H1 (cell line): ENCODE measurements at regions not wholly inside any gene's neighbourhood (a gene's known extent, or its start where the extent isn't known, plus 50 kb on each side); places are given as distances from the start of the nearest gene placed in this dataset.

Experiments used
- CTCF ChIA-PET: fragments of 300-600 bp; sonication (Branson Sonifier 250); formaldehyde crosslinking; loops from one replicate; lab custom pipeline; 2021; ENCODE audit not compliant: partially characterized antibody; lab: Charles Lee
- POLR2A ChIA-PET: fragments of 300-600 bp; sonication (Branson Sonifier 250); formaldehyde crosslinking; loops from one replicate; lab custom pipeline; 2021; ENCODE audit warnings: inconsistent platforms; ENCODE audit not compliant: partially characterized antibody; lab: Charles Lee
- DNase-seq, 2 experiments: peaks; one replicate each; pipeline versions ENCODE4 v3.0.0 to v3.0.0-alpha.2; 2010 to 2022; ENCODE audit warnings: low spot score in 2 of 2, low read depth in 1 of 2, mixed read lengths in 1 of 2
- FAIRE-seq: peaks from 2 replicates; lab custom pipeline; 2011; peaks lifted over from hg19 to GRCh38; lab: Jason Lieb, UNC
- H2AFZ ChIP-seq: 2 replicates; pipeline ENCODE4 v1.8.1; 2012; ENCODE audit warnings: low read length, inconsistent platforms
- H2AK5ac ChIP-seq: 2 replicates; pipeline ENCODE4 v1.6.1; 2013; ENCODE audit warnings: low read depth, low read length
- H2BK120ac ChIP-seq: replicated peaks from 2 replicates; pipeline ENCODE3; 2013; ENCODE audit warnings: low read depth, low read length, inconsistent platforms
- H2BK12ac ChIP-seq: 2 replicates; pipeline ENCODE4 v1.6.1; 2013; ENCODE audit warnings: low read depth, low read length
- H2BK15ac ChIP-seq: 2 replicates; pipeline ENCODE4 v1.6.1; 2013; ENCODE audit warnings: low read length
- H2BK20ac ChIP-seq: 2 replicates; pipeline ENCODE4 v1.6.1; 2013; ENCODE audit warnings: low read length
- H2BK5ac ChIP-seq: 2 replicates; pipeline ENCODE4 v1.6.1; 2013; ENCODE audit warnings: low read depth, low read length
- H3K14ac ChIP-seq: 2 replicates; pipeline ENCODE4 v1.6.1; 2013; ENCODE audit warnings: inconsistent platforms; ENCODE audit not compliant: insufficient read length
- H3K18ac ChIP-seq: 2 replicates; pipeline ENCODE4 v1.6.1; 2013; ENCODE audit warnings: low read length; ENCODE audit errors: extremely low read depth
- H3K23ac ChIP-seq: 2 replicates; pipeline ENCODE4 v1.6.1; 2013; ENCODE audit warnings: inconsistent platforms; ENCODE audit not compliant: insufficient read length
- H3K23me2 ChIP-seq: 2 replicates; pipeline ENCODE4 v1.6.1; 2013; ENCODE audit warnings: low read depth, low read length
- H3K27ac ChIP-seq: 2 replicates; pipeline ENCODE4 v1.6.1; 2011; ENCODE audit warnings: low read depth, low read length, inconsistent platforms
- H3K27me3 ChIP-seq, 4 experiments: replicated peaks in 1 of 4; 1 replicate in 1 of 4; 2 replicates in 3 of 4; pipeline versions ENCODE4 v1.6.1 to v1.8.1; 2011 to 2013; ENCODE audit warnings: low read length in 3 of 4, mild to moderate bottlenecking in 3 of 4, inconsistent platforms in 2 of 4, mixed read lengths in 2 of 4, moderate library complexity in 1 of 4; ENCODE audit not compliant: control insufficient read depth in 3 of 4, insufficient read depth in 3 of 4; ENCODE audit errors: extremely low read depth in 1 of 4
- H3K36me3 ChIP-seq, 4 experiments: 2 replicates each; pipeline versions ENCODE4 v1.6.1 to v1.8.1; 2011 to 2013; ENCODE audit warnings: mild to moderate bottlenecking in 4 of 4, low read length in 3 of 4, moderate library complexity in 2 of 4, control low read depth in 1 of 4, inconsistent platforms in 1 of 4; ENCODE audit not compliant: insufficient read depth in 4 of 4, control insufficient read depth in 2 of 4
- H3K4ac ChIP-seq: replicated peaks from 2 replicates; pipeline ENCODE3; 2013; ENCODE audit warnings: low read length, low read depth, mixed read lengths, inconsistent platforms; ENCODE audit not compliant: insufficient read length
- H3K4me1 ChIP-seq, 4 experiments: replicated peaks in 1 of 4; 1 replicate in 1 of 4; 2 replicates in 3 of 4; pipeline versions ENCODE4 v1.6.1 to v1.8.1; 2011 to 2013; ENCODE audit warnings: low read length in 3 of 4, inconsistent platforms in 2 of 4, mixed read lengths in 1 of 4; ENCODE audit not compliant: insufficient read depth in 4 of 4, control insufficient read depth in 3 of 4
- H3K4me2 ChIP-seq, 2 experiments: 2 replicates each; pipeline versions ENCODE4 v1.6.1 to v1.8.1; 2011 to 2013; ENCODE audit warnings: low read depth in 2 of 2, low read length in 2 of 2, control low read depth in 1 of 2, inconsistent platforms in 1 of 2, mild to moderate bottlenecking in 1 of 2; ENCODE audit not compliant: insufficient read depth in 1 of 2
- H3K4me3 ChIP-seq, 4 experiments: fragments of 200-600, 300-600 bp in 1 of 4; sonication (generic), shearing (Covaris generic), sonication (Bioruptor Twin) in 1 of 4; 2 replicates each; pipeline versions ENCODE4 v1.5.1 to v1.8.1; 2011 to 2016; ENCODE audit warnings: low read length in 4 of 4, low read depth in 3 of 4, control low read depth in 2 of 4, inconsistent platforms in 2 of 4, mild to moderate bottlenecking in 2 of 4, mixed read lengths in 1 of 4, moderate library complexity in 1 of 4; ENCODE audit not compliant: insufficient read depth in 2 of 4; ENCODE audit errors: extremely low read depth in 1 of 4
- H3K56ac ChIP-seq: replicated peaks from 2 replicates; pipeline ENCODE3; 2013; ENCODE audit warnings: low read depth, mild to moderate bottlenecking, mixed read lengths, low read length, inconsistent platforms; ENCODE audit not compliant: insufficient read length
- H3K79me1 ChIP-seq: 2 replicates; pipeline ENCODE4 v1.6.1; 2013; ENCODE audit warnings: low read depth, low read length, control low read depth
- H3K79me2 ChIP-seq, 2 experiments: 2 replicates each; pipeline versions ENCODE4 v1.6.1 to v1.8.1; 2012 to 2013; ENCODE audit warnings: low read length in 2 of 2, mild to moderate bottlenecking in 2 of 2, inconsistent platforms in 1 of 2; ENCODE audit not compliant: insufficient read depth in 2 of 2, control insufficient read depth in 1 of 2
- H3K9ac ChIP-seq, 4 experiments: replicated peaks in 1 of 4; 1 replicate in 1 of 4; 2 replicates in 3 of 4; pipeline versions ENCODE4 v1.6.1 to v1.8.1; 2011 to 2013; ENCODE audit warnings: low read depth in 3 of 4, low read length in 3 of 4, control low read depth in 2 of 4, mild to moderate bottlenecking in 2 of 4, moderate library complexity in 2 of 4, inconsistent platforms in 1 of 4; ENCODE audit errors: extremely low read depth in 1 of 4
- H3K9me3 ChIP-seq, 2 experiments: 2 replicates each; pipeline versions ENCODE4 v1.6.1 to v1.8.1; 2012 to 2013; ENCODE audit warnings: mild to moderate bottlenecking in 2 of 2, moderate library complexity in 2 of 2, control low read depth in 1 of 2, inconsistent platforms in 1 of 2, low read depth in 1 of 2, low read length in 1 of 2, mixed read lengths in 1 of 2; ENCODE audit not compliant: insufficient read depth in 2 of 2
- H4K20me1 ChIP-seq, 2 experiments: replicated peaks in 1 of 2; 2 replicates each; pipeline versions ENCODE3 to v1.8.1; 2011 to 2013; ENCODE audit warnings: inconsistent platforms in 2 of 2, low read length in 2 of 2, mild to moderate bottlenecking in 1 of 2; ENCODE audit not compliant: insufficient read depth in 2 of 2, control insufficient read depth in 1 of 2
- H4K5ac ChIP-seq: 2 replicates; pipeline ENCODE4 v1.6.1; 2013; ENCODE audit warnings: low read length, low read depth, mixed read lengths, inconsistent platforms; ENCODE audit not compliant: insufficient read length
- H4K8ac ChIP-seq: 2 replicates; pipeline ENCODE4 v1.8.0; 2013; ENCODE audit warnings: mild to moderate bottlenecking, moderate library complexity, low read length, inconsistent platforms; ENCODE audit not compliant: insufficient read depth; ENCODE audit errors: extremely low read depth
- H4K91ac ChIP-seq: replicated peaks from 2 replicates; pipeline ENCODE3; 2013; ENCODE audit warnings: low read length, mixed read lengths, inconsistent platforms; ENCODE audit not compliant: insufficient read length
- CTBP2 ChIP-seq: IDR thresholded peaks from 2 replicates; pipeline ENCODE4 v1.7.0; 2011; ENCODE audit warnings: borderline replicate concordance, mild to moderate bottlenecking, moderate library complexity, mixed read lengths, low read length; ENCODE audit not compliant: insufficient read depth, insufficient read length
- GTF2F1 ChIP-seq: IDR thresholded peaks from 2 replicates; pipeline ENCODE4 v1.6.1; 2012; ENCODE audit warnings: low read depth, low read length, improper control_type of control experiment, borderline replicate concordance
- MAFK ChIP-seq: IDR thresholded peaks from 2 replicates; pipeline ENCODE4 v1.6.1; 2012; ENCODE audit warnings: low read depth, mild to moderate bottlenecking, improper control_type of control experiment, low read length
- WGBS, 2 experiments: shearing (Covaris generic) in 1 of 2; methylation state at CpG; one replicate each; pipeline versions ENCODE4 v1.1.6 to v1.1.7; 2013 to 2015; ENCODE audit warnings: low lambda C conversion rate in 2 of 2, mixed read lengths in 2 of 2, inconsistent platforms in 1 of 2, low coverage in 1 of 2, missing lambda C conversion rate in 1 of 2; ENCODE audit not compliant: insufficient replicate concordance in 2 of 2, insufficient coverage in 1 of 2, insufficient read length in 1 of 2; ENCODE audit errors: extremely low coverage in 1 of 2, missing lambda C conversion rate in 1 of 2; 5-methylcytosine and 5-hydroxymethylcytosine counted together

DNA sequence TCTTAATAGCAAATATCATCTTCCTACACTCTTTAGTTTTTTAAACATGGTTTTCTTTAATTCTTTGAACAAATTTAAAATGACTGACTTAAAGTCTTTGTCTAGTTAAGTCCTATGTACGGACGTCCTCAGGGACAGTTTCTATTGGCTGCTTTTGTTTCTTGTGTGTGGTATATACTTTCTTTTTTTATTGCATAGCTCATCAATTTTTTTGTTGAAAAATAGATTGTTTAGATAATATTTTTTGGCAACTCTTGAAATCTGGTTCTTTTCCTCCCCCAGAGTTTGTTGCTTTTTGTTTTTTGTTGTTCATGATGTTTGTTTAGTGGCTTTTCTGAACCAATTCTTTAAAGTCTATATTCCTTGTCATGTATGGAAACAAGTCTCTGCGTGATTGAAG lies 479.8 kb downstream of the PREX1 start:
- Histone ChIP-seq H3K27me3 (no peaks in the 10 kb centered on the region), H3K56ac (no peak overlapping the region), H3K79me1 (no peaks in the 10 kb centered on the region), H2AK5ac (no peak overlapping the region), H3K79me2 (no peaks in the 10 kb centered on the region), H2BK5ac (no peak overlapping the region), H3K4me3 (no peak overlapping the region), H2BK15ac (no peak overlapping the region), H3K18ac (no peak overlapping the region), H3K9me3 (no peaks in the 10 kb centered on the region), H2BK20ac (no peak overlapping the region), H4K5ac (no peak overlapping the region), H4K91ac (no peak overlapping the region), H3K23me2 (peaks cover 2% of the 10 kb centered on the region; the same call in 1 of the 2 replicates), H4K20me1 (peaks cover 0 to 1% of the 10 kb centered on the region in 2 experiments), H4K8ac (no peak overlapping the region), H3K27ac (no peak overlapping the region), H3K4ac (no peak overlapping the region), H2BK120ac (no peak overlapping the region), H3K4me1 (no peaks in the 10 kb centered on the region)
- CTCF ChIA-PET, result interaction anchor here (0.6 to 1.0 kb wide), 2 partner anchors 13 to 112 kb away, joined by 3 read pairs; no protein-coding TSS in a partner anchor
- 97% methylated on average over 3 of the region's 3 CpGs; no CpG with 5 or more reads in 1 of the 2 experiments for WGBS, 2 experiments
- no peak for DNase-seq
- TF ChIP-seq GTF2F1, result no peak
- no peak for TF ChIP-seq CTBP2
- TF ChIP-seq MAFK, result peak; percentile 30; the same call in 1 of the 2 replicates
- TF ChIP-seq, all 59 proteins: peak for 1
- H3K9ac ChIP-seq, result no peak overlapping the region
- no peaks in the 10 kb centered on the region for H3K36me3 ChIP-seq
- H3K4me2 ChIP-seq, result no peak overlapping the region
- no peak overlapping the region for H3K23ac ChIP-seq
- no peak for FAIRE-seq
- H3K14ac ChIP-seq, result no peak overlapping the region
- POLR2A ChIA-PET, result no interaction called here
- no peak overlapping the region for H2AFZ ChIP-seq
- no peak overlapping the region for H2BK12ac ChIP-seq
